ENCODE measurements at regions not wholly inside any gene's neighbourhood (a gene's known extent, or its start where the extent isn't known, plus 50 kb on each side); places are given as distances from the start of the nearest gene placed in this dataset.

GRCh38 chr3:178388473-178388872, 147.8 kb upstream of the KCNMB2 start:
- Histone ChIP-seq H3K4me1 (ENCODE audit: control insufficient read depth in 4 of 4, insufficient read depth in 4 of 4, low read length in 3 of 4) (peaks cover 5 to 14% (median 10%) of the 10 kb centered on the region in 4 donors), H3K36me3 (ENCODE audit: control insufficient read depth in 4 of 4, insufficient read depth in 3 of 4, low read depth in 1 of 4, low read length in 3 of 4) (no peaks in the 10 kb centered on the region), H3K4me3 (ENCODE audit: low read depth in 1 of 3, low read length in 3 of 3) (no peak overlapping the region), H3K27ac (ENCODE audit: low read depth in 1 of 2, low read length in 2 of 2) (no peak overlapping the region), H3K27me3 (ENCODE audit: control insufficient read depth in 4 of 4, insufficient read depth in 4 of 4, low read length in 3 of 4) (no peaks in the 10 kb centered on the region), H3K9me3 (ENCODE audit: control insufficient read depth in 4 of 4, low read length in 3 of 4) (no peaks in the 10 kb centered on the region), H3K9ac (ENCODE audit: low read depth in 1 of 2, low read length in 2 of 2) (no peak overlapping the region)
- 91% methylated on average over 2 of the region's 2 CpGs for WGBS
- DNase-seq (ENCODE audit: low spot score) = no peak
- TF ChIP-seq FOXA1 (IDR thresholded peaks at IDR 0.05) = no peak
- TF ChIP-seq FOXA2 (IDR thresholded peaks at IDR 0.05) = no peak
- TF ChIP-seq HNF4G (IDR thresholded peaks at IDR 0.05) = no peak
- TF ChIP-seq RAD21 (IDR thresholded peaks at IDR 0.05) = no peak
- TF ChIP-seq HNF4A (conservative IDR thresholded peaks at IDR 0.05) = no peak
- no peak for TF ChIP-seq EGR1 (IDR thresholded peaks at IDR 0.05; ENCODE audit: low read depth in 2 of 2)
- TF ChIP-seq, protein P1, sequence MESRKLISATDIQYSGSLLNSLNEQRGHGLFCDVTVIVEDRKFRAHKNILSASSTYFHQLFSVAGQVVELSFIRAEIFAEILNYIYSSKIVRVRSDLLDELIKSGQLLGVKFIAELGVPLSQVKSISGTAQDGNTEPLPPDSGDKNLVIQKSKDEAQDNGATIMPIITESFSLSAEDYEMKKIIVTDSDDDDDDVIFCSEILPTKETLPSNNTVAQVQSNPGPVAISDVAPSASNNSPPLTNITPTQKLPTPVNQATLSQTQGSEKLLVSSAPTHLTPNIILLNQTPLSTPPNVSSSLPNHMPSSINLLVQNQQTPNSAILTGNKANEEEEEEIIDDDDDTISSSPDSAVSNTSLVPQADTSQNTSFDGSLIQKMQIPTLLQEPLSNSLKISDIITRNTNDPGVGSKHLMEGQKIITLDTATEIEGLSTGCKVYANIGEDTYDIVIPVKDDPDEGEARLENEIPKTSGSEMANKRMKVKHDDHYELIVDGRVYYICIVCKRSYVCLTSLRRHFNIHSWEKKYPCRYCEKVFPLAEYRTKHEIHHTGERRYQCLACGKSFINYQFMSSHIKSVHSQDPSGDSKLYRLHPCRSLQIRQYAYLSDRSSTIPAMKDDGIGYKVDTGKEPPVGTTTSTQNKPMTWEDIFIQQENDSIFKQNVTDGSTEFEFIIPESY (IDR thresholded peaks at IDR 0.05) = no peak
- TF ChIP-seq JUND (IDR thresholded peaks at IDR 0.05) = no peak

- 43% methylated on average over 1 of the region's 1 CpG for WGBS
- Histone ChIP-seq H3K36me3 (ENCODE audit: control insufficient read depth in 4 of 4, insufficient read depth in 3 of 4, low read depth in 1 of 4, low read length in 3 of 4) (no peaks in the 10 kb centered on the region), H3K27ac (ENCODE audit: low read depth in 1 of 2, low read length in 2 of 2) (no peak overlapping the region), H3K4me1 (ENCODE audit: control insufficient read depth in 4 of 4, insufficient read depth in 4 of 4, low read length in 3 of 4) (peaks cover 5 to 14% (median 10%) of the 10 kb centered on the region in 4 donors), H3K27me3 (ENCODE audit: control insufficient read depth in 4 of 4, insufficient read depth in 4 of 4, low read length in 3 of 4) (no peaks in the 10 kb centered on the region), H3K9me3 (ENCODE audit: control insufficient read depth in 4 of 4, low read length in 3 of 4) (no peaks in the 10 kb centered on the region), H3K9ac (ENCODE audit: low read depth in 1 of 2, low read length in 2 of 2) (no peak overlapping the region), H3K4me3 (ENCODE audit: low read depth in 1 of 3, low read length in 3 of 3) (no peak overlapping the region)
- TF ChIP-seq CTCF (IDR thresholded peaks at IDR 0.05; ENCODE audit: low read depth, low read length, missing input control) (no peak), NR2F2 (IDR thresholded peaks at IDR 0.05) (no peak), RAD21 (IDR thresholded peaks at IDR 0.05) (no peak), HNF4A (conservative IDR thresholded peaks at IDR 0.05) (no peak), MAX (IDR thresholded peaks at IDR 0.05) (no peak), REST (IDR thresholded peaks at IDR 0.05) (no peak), FOXA2 (IDR thresholded peaks at IDR 0.05) (no peak), GABPA (IDR thresholded peaks at IDR 0.05 in 1 of 2, conservative IDR thresholded peaks at IDR 0.05 in 1 of 2) (no peak), RXRA (IDR thresholded peaks at IDR 0.05) (no peak), EGR1 (IDR thresholded peaks at IDR 0.05; ENCODE audit: low read depth in 2 of 2) (no peak), FOXA1 (IDR thresholded peaks at IDR 0.05) (no peak), SP1 (IDR thresholded peaks at IDR 0.05) (no peak), HNF4G (IDR thresholded peaks at IDR 0.05) (no peak), TAF1 (conservative IDR thresholded peaks at IDR 0.05) (no peak), YY1 (IDR thresholded peaks at IDR 0.05) (no peak), JUND (IDR thresholded peaks at IDR 0.05) (no peak)
- TF ChIP-seq, protein P1 (IDR thresholded peaks at IDR 0.05) = no peak
- TF ChIP-seq, protein P2, sequence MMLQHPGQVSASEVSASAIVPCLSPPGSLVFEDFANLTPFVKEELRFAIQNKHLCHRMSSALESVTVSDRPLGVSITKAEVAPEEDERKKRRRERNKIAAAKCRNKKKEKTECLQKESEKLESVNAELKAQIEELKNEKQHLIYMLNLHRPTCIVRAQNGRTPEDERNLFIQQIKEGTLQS (IDR thresholded peaks at IDR 0.05) = no peak
- no peak for DNase-seq (ENCODE audit: low spot score)
Measured at GRCh38 chr3:178389258-178389657, 147.0 kb upstream of the KCNMB2 start.
